NT2/D1 (cell line): ENCODE measurements at regions not wholly inside any gene's neighbourhood (a gene's known extent, or its start where the extent isn't known, plus 50 kb on each side); places are given as distances from the start of the nearest gene placed in this dataset.

ENCODE experiments used
- SUZ12 ChIP-seq: IDR thresholded peaks from 2 replicates; pipeline ENCODE4 v1.6.1; 2011; ENCODE audit not compliant: insufficient read length, insufficient read depth; ENCODE audit errors: extremely low read depth
- YY1 ChIP-seq: IDR thresholded peaks from 2 replicates; pipeline ENCODE4 v1.6.1; 2011; ENCODE audit not compliant: insufficient read length, insufficient read depth
- ZNF274 ChIP-seq: IDR thresholded peaks from 2 replicates; pipeline ENCODE4 v1.6.1; 2011; ENCODE audit warnings: mild to moderate bottlenecking, low read depth, low read length

- TF ChIP-seq ZNF274 (no peak), SUZ12 (no peak), YY1 (no peak)
Observed at GRCh38 chr1:231103961-231104360, 57.9 kb upstream of the TRIM67 start.
